Caco-2 (cell line): ENCODE measurements at regions not wholly inside any gene's neighbourhood (a gene's known extent, or its start where the extent isn't known, plus 50 kb on each side); places are given as distances from the start of the nearest gene placed in this dataset.
A peak's percentile ranks its signal among the peaks of the same experiment; 100 is the strongest.
"Not testable (repeated sequence)": the region's sequence is repeated elsewhere in the genome, so short reads cannot be mapped to it uniquely, and the experiment has no call there.

Experiments used
- BruUV-seq: library from RNA; stranded (reverse); fragments of 400-500 nt; replicated peaks from 2 replicates; lab custom pipeline; 2021; lab: Mats Ljungman, UMichigan
- CTCF ChIA-PET: fragments of 300-600 bp; sonication (Branson Sonifier 250); formaldehyde crosslinking; loops from one replicate; lab custom pipeline; 2022; ENCODE audit warnings: antibody characterized with exemption; lab: Charles Lee
- POLR2A ChIA-PET: fragments of 300-600 bp; sonication (Branson Sonifier 250); formaldehyde crosslinking; loops from one replicate; lab custom pipeline; 2022; ENCODE audit warnings: antibody characterized with exemption; lab: Charles Lee
- DNase-seq, 2 experiments: peaks; one replicate each; pipeline versions ENCODE4 v3.0.0 to v3.0.0-alpha.2; 2020 to 2022
- H3K27me3 ChIP-seq: replicated peaks from 2 replicates; pipeline ENCODE4 v1.6.0; 2011; ENCODE audit warnings: low read length; ENCODE audit not compliant: control insufficient read depth, insufficient read depth
- H3K36me3 ChIP-seq: 2 replicates; pipeline ENCODE4 v1.5.1; 2011; ENCODE audit warnings: low read length; ENCODE audit not compliant: control insufficient read depth, insufficient read depth
- H3K4me1 ChIP-seq: fragments of 250-450 bp; sonication (Bioruptor Pico); 2 replicates; pipeline ENCODE4 v1.5.1; 2020; ENCODE audit warnings: mild to moderate bottlenecking
- H3K4me3 ChIP-seq: 2 replicates; pipeline ENCODE4 v1.5.1; 2011; ENCODE audit warnings: low read depth, mild to moderate bottlenecking, control low read depth, low read length
- H3K9me3 ChIP-seq: fragments of 250-450 bp; sonication (Bioruptor Pico); 2 replicates; pipeline ENCODE4 v1.5.1; 2020; ENCODE audit warnings: mild to moderate bottlenecking, moderate library complexity
- H3K27ac Mint-ChIP-seq: one replicate; pipeline ENCODE4 v1.8.0; 2022; ENCODE audit warnings: mixed read lengths; ENCODE audit not compliant: unreplicated experiment
- H3K27me3 Mint-ChIP-seq: one replicate; pipeline ENCODE4 v1.8.0; 2022; ENCODE audit warnings: mixed read lengths; ENCODE audit not compliant: insufficient read depth, unreplicated experiment
- H3K36me3 Mint-ChIP-seq: one replicate; pipeline ENCODE4 v1.8.0; 2022; ENCODE audit warnings: mild to moderate bottlenecking, mixed read lengths; ENCODE audit not compliant: insufficient read depth, unreplicated experiment
- H3K4me1 Mint-ChIP-seq: one replicate; pipeline ENCODE4 v1.8.0; 2022; ENCODE audit warnings: low read depth, mixed read lengths; ENCODE audit not compliant: unreplicated experiment
- H3K4me3 Mint-ChIP-seq: one replicate; pipeline ENCODE4 v1.8.0; 2022; ENCODE audit warnings: mild to moderate bottlenecking, moderate library complexity, mixed read lengths; ENCODE audit not compliant: unreplicated experiment
- H3K9me3 Mint-ChIP-seq: one replicate; pipeline ENCODE4 v1.8.0; 2022; ENCODE audit warnings: mixed read lengths; ENCODE audit not compliant: unreplicated experiment
- intact Hi-C: fragments of 100-400 bp; cut with micrococcal nuclease; formaldehyde crosslinking; loops from one replicate; pipeline ENCODE4 v1.10.0; 2022; ENCODE audit not compliant: unreplicated experiment
- TF ChIP-seq, protein P1 (sequence below), 2 experiments: fragments of 200-600 bp in 1 of 2; IDR thresholded peaks; 1 replicate in 1 of 2; 2 replicates in 1 of 2; pipeline versions ENCODE4 v1.5.1 to v1.8.0; 2011 to 2022; ENCODE audit warnings: antibody characterized with exemption in 1 of 2, control low read depth in 1 of 2, inconsistent platforms in 1 of 2, low read depth in 1 of 2, low read length in 1 of 2, mild to moderate bottlenecking in 1 of 2, moderate library complexity in 1 of 2; ENCODE audit not compliant: insufficient read depth in 1 of 2, severe bottlenecking in 1 of 2, unreplicated experiment in 1 of 2

DNA sequence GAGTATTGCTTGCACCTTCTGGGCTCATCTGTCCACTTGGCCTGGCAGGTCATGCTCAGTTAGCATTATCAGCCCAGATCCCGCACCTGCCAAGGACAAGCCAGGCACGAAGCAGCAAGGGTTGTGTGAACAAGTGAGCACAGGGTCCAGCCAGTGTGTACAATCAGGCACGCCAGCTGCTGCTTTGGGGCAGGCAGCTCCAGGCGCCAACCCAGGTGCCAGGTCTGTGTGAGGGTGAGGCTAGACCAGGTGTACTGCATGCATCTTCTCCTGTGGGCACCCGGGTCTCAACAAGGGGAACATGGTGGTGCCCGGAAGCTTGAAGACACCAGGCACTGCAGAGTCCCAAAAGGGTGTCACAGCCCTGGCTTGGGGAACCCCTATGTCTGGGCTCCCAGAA lies 1446.8 kb downstream of the PCDH9 start:
- Mint-ChIP-seq H3K4me3 (no peak overlapping the region), H3K9me3 (no peaks in the 10 kb centered on the region), H3K36me3 (no peaks in the 10 kb centered on the region), H3K4me1 (no peaks in the 10 kb centered on the region), H3K27me3 (peaks cover 11% of the 10 kb centered on the region), H3K27ac (no peak overlapping the region)
- DNase-seq: no peak
- H3K4me3 ChIP-seq: no peak overlapping the region
- POLR2A ChIA-PET: no interaction called here
- no peaks in the 10 kb centered on the region for H3K9me3 ChIP-seq
- BruUV-seq: no TSS peak
- TF ChIP-seq, protein P1, sequence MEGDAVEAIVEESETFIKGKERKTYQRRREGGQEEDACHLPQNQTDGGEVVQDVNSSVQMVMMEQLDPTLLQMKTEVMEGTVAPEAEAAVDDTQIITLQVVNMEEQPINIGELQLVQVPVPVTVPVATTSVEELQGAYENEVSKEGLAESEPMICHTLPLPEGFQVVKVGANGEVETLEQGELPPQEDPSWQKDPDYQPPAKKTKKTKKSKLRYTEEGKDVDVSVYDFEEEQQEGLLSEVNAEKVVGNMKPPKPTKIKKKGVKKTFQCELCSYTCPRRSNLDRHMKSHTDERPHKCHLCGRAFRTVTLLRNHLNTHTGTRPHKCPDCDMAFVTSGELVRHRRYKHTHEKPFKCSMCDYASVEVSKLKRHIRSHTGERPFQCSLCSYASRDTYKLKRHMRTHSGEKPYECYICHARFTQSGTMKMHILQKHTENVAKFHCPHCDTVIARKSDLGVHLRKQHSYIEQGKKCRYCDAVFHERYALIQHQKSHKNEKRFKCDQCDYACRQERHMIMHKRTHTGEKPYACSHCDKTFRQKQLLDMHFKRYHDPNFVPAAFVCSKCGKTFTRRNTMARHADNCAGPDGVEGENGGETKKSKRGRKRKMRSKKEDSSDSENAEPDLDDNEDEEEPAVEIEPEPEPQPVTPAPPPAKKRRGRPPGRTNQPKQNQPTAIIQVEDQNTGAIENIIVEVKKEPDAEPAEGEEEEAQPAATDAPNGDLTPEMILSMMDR (IDR thresholded peaks at IDR 0.05; ENCODE audit: insufficient read depth in 1 of 2, low read depth in 1 of 2, low read length in 1 of 2, severe bottlenecking in 1 of 2, unreplicated experiment in 1 of 2): no peak
- CTCF ChIA-PET: no interaction called here
- no peaks in the 10 kb centered on the region for H3K27me3 ChIP-seq
- intact Hi-C loops: no loop called here
- no peaks in the 10 kb centered on the region for H3K36me3 ChIP-seq
- H3K4me1 ChIP-seq: no peaks in the 10 kb centered on the region

DNA sequence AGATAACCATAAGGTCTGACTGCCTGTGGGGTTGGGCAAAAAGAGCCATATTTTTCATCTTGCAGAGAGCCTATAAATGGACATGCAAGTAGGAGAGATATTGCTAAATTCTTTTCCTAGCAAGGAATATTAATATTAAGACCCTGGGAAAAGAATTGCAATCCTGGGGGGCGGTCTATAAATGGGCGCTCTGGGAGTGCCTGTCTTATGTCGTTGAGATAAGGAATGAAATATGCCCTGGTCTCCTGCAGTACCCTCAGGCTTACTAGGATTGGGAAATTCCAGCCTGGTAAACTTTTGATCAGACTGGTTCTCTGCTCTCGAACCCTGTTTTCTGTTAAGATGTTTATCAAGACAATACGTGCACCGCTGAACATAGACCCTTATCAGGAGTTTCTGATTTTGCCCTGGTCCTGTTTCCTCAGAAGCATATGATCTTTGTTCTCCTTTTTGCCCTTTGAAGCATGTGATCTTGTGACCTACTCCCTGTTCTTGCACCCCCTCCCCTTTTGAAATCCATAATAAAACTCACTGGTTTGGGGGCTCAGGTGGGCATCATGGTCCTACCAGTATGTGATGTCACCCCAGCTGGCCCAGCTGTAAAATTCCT lies 1458.3 kb downstream of the PCDH9 start:
- H3K9me3 Mint-ChIP-seq, H3K4me3 ChIP-seq, H3K4me3 Mint-ChIP-seq, H3K27me3 ChIP-seq, DNase-seq, H3K36me3 ChIP-seq, POLR2A ChIA-PET, H3K27me3 Mint-ChIP-seq, CTCF ChIA-PET, intact Hi-C loops, H3K4me1 Mint-ChIP-seq, H3K9me3 ChIP-seq, H3K36me3 Mint-ChIP-seq, BruUV-seq, H3K27ac Mint-ChIP-seq, H3K4me1 ChIP-seq: not testable (repeated sequence)

DNA sequence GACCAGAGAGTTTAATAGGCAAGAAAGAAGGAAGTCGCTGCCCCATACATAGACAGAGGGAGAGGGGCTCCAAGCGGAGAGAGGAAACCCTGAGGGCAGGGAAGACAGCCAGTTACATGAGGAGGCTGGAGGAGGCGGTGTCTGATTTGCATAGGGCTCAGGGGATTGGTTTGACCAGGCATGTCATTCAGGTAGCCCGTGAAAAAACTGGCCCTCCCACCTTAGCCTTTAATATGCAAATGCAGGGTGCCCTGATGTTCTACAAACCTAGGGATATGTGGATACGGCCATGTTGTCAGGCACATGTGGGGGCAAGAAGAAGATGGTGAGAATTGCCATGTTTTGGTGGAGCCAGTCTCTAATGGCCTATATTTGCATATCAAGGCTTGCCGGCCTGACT lies 1461.6 kb downstream of the PCDH9 start:
- POLR2A ChIA-PET: no interaction called here
- Histone ChIP-seq H3K4me1 (no peaks in the 10 kb centered on the region), H3K4me3 (no peak overlapping the region), H3K36me3 (no peaks in the 10 kb centered on the region), H3K27me3 (no peaks in the 10 kb centered on the region), H3K9me3 (peaks cover 10% of the 10 kb centered on the region)
- H3K4me3 Mint-ChIP-seq: peak overlapping the region; percentile 12
- BruUV-seq: no TSS peak
- H3K27ac Mint-ChIP-seq: no peak overlapping the region
- TF ChIP-seq, protein P1 (IDR thresholded peaks at IDR 0.05; ENCODE audit: insufficient read depth in 1 of 2, low read depth in 1 of 2, low read length in 1 of 2, severe bottlenecking in 1 of 2, unreplicated experiment in 1 of 2): no peak
- H3K27me3 Mint-ChIP-seq: no peaks in the 10 kb centered on the region
- DNase-seq: peak in 1 of 2 experiments; percentile 57
- CTCF ChIA-PET: no interaction called here
- H3K36me3 Mint-ChIP-seq: no peaks in the 10 kb centered on the region
- H3K4me1 Mint-ChIP-seq: no peaks in the 10 kb centered on the region
- H3K9me3 Mint-ChIP-seq: no peaks in the 10 kb centered on the region
- intact Hi-C loops: no loop called here
